ENCODE measurements at regions not wholly inside any gene's neighbourhood (a gene's known extent, or its start where the extent isn't known, plus 50 kb on each side); places are given as distances from the start of the nearest gene placed in this dataset.

- no peak for TF ChIP-seq CTCF (conservative IDR thresholded peaks at IDR 0.05; ENCODE audit: low read depth, low read length)
- DNase-seq (ENCODE audit: low read depth): no peak
- no peak overlapping the region for H3K4me3 ChIP-seq (ENCODE audit: low read length)
Observed at GRCh38 chr10:128295003-128295402, 168.8 kb upstream of the MKI67 start.

GRCh38 chr10:128296253-128297007, 170.2 kb upstream of the MKI67 start:
- H3K4me3 ChIP-seq (ENCODE audit: low read length): no peak overlapping the region
- no peak for DNase-seq (ENCODE audit: low read depth)
- no peak for TF ChIP-seq CTCF (conservative IDR thresholded peaks at IDR 0.05; ENCODE audit: low read depth, low read length)

GRCh38 chr10:128297709-128298378, 171.6 kb upstream of the MKI67 start:
- DNase-seq (ENCODE audit: low read depth): no peak
- TF ChIP-seq CTCF (conservative IDR thresholded peaks at IDR 0.05; ENCODE audit: low read depth, low read length): no peak
- H3K4me3 ChIP-seq (ENCODE audit: low read length): no peak overlapping the region

- no peak overlapping the region for H3K4me3 ChIP-seq (ENCODE audit: low read length)
- no peak for TF ChIP-seq CTCF (conservative IDR thresholded peaks at IDR 0.05; ENCODE audit: low read depth, low read length)
- DNase-seq (ENCODE audit: low read depth): no peak
Observed at GRCh38 chr10:128298587-128298986, 172.4 kb upstream of the MKI67 start.

- no peak for TF ChIP-seq CTCF (conservative IDR thresholded peaks at IDR 0.05; ENCODE audit: low read depth, low read length)
- no peak overlapping the region for H3K4me3 ChIP-seq (ENCODE audit: low read length)
- no peak for DNase-seq (ENCODE audit: low read depth)
Observed at GRCh38 chr10:128300290-128300824, 174.1 kb upstream of the MKI67 start.

- DNase-seq (ENCODE audit: low read depth): no peak
- no peak overlapping the region for H3K4me3 ChIP-seq (ENCODE audit: low read length)
- no peak for TF ChIP-seq CTCF (conservative IDR thresholded peaks at IDR 0.05; ENCODE audit: low read depth, low read length)
Observed at GRCh38 chr10:128301051-128301450, 174.8 kb upstream of the MKI67 start.
